GM10248 (cell line): ENCODE measurements at regions not wholly inside any gene's neighbourhood (a gene's known extent, or its start where the extent isn't known, plus 50 kb on each side); places are given as distances from the start of the nearest gene placed in this dataset.

ENCODE experiments used
- CTCF ChIA-PET: fragments of 300-600 bp; sonication (Branson Sonifier 250); formaldehyde crosslinking; extraction: SDS; loops from one replicate; lab custom pipeline; 2021; ENCODE audit warnings: antibody characterized with exemption; lab: Yijun Ruan, JAX
- POLR2A ChIA-PET: fragments of 350-650 bp; sonication (Branson Sonifier 250); formaldehyde crosslinking; extraction: SDS; loops from one replicate; lab custom pipeline; 2020; ENCODE audit warnings: antibody characterized with exemption; lab: Yijun Ruan, JAX
- DNase-seq: peaks from one replicate; pipeline ENCODE4 v3.0.0; 2012; ENCODE audit errors: extremely low spot score
- TF ChIP-seq, protein P1 (sequence below): IDR thresholded peaks from 2 replicates; pipeline ENCODE4 v1.5.1; 2012; ENCODE audit warnings: mild to moderate bottlenecking, low read depth; ENCODE audit errors: extremely low read depth, missing control alignments, control extremely low read depth

DNA sequence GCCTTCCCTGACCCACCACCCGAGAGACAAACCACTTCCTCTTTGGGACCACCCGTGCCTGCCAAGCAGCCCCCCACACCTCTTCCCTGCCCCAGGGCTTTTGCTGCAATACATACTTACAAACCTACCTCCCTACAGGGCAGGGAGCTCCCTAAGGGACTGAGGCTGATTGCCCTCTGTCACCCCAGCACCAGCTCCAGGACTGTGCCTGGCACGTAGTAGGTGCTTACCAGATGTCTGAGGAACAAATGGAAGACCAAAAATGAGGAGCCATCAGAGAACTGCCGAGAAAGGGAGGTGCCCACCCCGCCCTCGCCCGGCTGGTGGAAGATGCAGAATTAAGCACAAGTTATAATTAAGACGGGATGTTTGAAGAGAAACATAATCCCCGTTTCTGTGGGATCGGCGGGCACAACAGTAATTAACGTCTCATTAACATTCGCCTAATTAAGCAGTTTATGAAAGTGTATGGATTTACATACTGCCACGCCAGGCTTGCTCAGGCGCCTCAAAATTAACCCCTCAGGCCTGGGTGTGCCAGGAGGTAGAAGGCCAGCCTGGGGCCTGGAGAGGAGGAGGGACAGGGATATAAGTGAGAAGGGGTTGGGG lies 130.1 kb upstream of the LINGO1 start:
- TF ChIP-seq, protein P1, sequence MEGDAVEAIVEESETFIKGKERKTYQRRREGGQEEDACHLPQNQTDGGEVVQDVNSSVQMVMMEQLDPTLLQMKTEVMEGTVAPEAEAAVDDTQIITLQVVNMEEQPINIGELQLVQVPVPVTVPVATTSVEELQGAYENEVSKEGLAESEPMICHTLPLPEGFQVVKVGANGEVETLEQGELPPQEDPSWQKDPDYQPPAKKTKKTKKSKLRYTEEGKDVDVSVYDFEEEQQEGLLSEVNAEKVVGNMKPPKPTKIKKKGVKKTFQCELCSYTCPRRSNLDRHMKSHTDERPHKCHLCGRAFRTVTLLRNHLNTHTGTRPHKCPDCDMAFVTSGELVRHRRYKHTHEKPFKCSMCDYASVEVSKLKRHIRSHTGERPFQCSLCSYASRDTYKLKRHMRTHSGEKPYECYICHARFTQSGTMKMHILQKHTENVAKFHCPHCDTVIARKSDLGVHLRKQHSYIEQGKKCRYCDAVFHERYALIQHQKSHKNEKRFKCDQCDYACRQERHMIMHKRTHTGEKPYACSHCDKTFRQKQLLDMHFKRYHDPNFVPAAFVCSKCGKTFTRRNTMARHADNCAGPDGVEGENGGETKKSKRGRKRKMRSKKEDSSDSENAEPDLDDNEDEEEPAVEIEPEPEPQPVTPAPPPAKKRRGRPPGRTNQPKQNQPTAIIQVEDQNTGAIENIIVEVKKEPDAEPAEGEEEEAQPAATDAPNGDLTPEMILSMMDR, result no peak
- CTCF ChIA-PET, result no interaction called here
- POLR2A ChIA-PET, result no interaction called here

DNA sequence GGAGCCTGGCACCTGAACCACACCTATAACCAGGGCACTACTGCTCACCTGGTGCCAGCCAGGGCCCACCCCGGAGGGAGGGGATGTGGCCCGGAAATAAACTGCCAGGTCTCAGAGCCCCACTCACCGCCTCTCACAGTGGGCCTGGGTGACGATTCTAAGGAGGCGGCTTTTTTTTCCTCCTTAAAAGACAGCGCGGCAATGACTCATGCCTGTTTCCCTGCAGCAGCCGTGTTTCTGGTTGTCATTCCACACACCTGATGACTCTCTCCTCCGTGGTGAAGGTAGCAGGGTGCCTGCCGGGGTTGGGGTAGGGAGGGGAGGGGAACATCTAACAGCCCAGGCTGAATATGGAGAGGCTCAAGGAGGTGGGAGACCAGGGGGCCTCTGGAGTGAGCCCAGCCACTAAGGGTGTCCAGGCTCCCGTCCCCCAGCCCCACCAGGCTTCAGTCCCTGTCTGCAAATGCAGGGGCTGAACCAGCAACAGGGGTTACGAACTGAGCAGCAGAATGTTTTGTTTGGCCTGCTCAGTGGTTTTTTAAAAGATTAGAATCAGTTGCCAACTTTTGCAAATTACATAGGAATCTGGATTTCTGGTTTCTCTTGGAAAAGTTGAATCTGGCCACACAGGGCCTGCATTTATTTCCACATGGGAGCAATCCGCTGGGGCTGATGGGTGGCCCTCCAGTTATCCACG lies 127.3 kb upstream of the LINGO1 start:
- TF ChIP-seq, protein P1, result no peak
- POLR2A ChIA-PET, result no interaction called here
- DNase-seq, result no peak
- CTCF ChIA-PET, result no interaction called here

More for the DNA sequence above, 130.1 kb upstream of the LINGO1 start:
- no peak for DNase-seq

DNA sequence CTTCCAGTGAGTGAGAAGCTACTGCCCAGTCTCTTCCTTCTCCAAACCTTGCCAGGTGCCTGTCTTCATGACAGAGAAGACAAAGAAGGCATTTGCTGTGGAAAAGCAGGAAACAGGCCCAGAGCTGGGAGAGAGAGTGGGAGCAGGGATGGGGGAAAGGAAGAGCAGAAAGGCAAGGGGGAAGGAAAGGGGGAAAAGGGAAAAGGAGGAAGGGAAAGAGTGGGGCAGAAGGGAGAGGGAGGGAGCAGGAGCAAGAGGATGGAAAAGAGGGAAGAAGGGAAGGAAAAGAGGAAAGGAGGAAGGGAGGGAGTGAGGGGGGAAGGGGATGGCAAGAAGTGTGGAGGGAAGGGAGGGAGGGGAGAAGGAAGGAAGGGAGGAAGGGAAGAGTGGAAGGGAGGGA lies 121.2 kb upstream of the LINGO1 start:
- CTCF ChIA-PET, result no interaction called here
- DNase-seq, result no peak
- POLR2A ChIA-PET, result no interaction called here
- TF ChIP-seq, protein P1, result no peak

DNA sequence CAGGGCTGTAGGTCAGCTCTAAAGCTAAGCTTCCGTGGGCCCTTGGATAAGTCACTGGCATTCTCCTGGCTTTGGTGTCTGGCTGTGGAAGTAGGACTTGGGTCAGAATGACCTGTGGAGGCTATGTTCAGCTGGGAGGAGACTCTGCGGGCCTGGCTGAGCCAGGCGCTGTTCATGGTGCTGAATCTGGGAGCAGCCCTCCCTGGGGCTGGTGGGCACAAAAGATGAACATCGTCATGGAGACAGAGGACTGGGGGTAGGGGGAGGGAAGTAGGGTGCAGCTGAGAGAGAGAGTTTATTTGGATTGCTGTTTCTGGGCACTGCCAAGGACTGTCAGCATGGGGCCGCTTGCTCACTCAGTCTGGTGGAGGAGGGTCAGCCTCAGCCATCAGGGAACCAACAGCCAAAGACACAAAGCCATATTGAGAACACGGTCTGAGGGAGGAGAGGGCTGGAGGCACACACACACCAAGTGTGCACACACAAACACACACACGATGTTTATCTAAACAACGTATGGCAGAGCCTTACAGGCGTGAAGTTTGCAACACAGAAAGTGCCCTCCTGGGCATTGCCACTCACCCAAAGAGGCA lies 120.7 kb upstream of the LINGO1 start:
- CTCF ChIA-PET, result no interaction called here
- TF ChIP-seq, protein P1, result no peak
- POLR2A ChIA-PET, result no interaction called here
- no peak for DNase-seq

DNA sequence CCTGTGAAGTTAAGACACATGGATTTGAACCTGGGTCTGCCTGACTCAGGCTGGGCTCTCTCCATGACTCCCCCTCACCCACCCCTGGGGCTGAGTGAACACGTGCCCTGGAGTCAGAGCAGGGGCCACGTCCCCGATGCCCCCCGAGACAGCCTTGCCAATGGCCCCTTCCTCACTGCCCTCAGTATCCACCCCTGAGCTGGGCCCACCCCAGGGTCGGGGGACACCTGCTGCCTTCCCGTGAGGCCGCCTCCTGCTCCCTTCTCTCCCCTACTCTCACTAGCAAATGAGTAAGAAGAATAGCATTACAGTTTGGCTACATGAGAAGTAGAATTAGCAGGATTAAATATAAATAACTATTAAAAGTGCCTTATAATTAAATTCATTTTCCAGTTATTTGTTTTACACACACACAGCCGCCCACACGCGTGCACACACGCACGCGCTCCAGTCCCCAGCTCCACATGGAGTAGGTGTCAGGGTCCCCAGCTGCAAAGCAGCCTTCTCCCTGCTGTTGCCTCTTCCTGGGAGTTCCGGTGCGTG lies 117.4 kb upstream of the LINGO1 start:
- no peak for DNase-seq
- CTCF ChIA-PET, result no interaction called here
- POLR2A ChIA-PET, result no interaction called here
- TF ChIP-seq, protein P1, result no peak

DNA sequence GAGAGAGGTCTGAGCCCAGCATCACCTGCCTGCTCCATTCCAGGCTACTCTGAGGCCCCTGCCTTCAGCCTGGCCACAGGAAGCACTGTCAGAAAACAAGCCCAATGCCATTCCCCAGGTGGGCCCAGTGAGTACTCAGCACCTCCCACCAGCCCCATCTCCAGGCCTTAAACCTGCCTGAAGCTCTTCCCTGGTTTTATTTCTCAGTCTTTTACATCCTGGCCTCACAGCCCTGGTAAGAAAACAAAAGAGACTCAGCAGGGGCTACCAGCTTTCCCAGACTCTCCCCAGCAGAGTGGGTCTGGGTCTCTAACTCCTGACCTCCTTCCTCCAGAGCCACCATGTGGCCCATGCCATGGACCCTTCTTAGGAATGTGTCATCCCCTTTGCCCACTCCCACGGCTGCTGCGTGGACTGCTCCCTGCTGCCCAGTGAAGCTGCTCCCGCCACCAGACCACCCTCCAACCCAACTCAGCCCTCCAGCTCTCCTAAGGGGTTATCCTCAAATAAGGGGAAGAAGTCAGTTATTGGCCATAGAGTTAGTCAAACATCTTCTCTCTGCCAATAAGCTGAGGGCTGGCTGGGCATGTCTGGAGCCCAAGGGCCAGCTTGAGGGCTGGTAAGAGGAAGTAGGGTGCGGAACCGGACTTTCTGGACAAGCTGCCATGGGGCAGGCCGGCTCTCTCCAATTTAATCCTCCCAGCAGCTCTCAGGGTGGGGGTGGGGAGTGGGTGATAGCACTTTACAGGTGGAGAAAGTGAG lies 116.7 kb upstream of the LINGO1 start:
- ChIA-PET CTCF (no interaction called here), POLR2A (interaction anchor here (0.6 kb wide), 2 partner anchors 85 to 676 kb away, joined by 3 to 6 read pairs; no protein-coding TSS in a partner anchor)
- DNase-seq, result no peak
- TF ChIP-seq, protein P1, result no peak
